Tibial nerve (tissue), 4 donors: ENCODE measurements at regions not wholly inside any gene's neighbourhood (a gene's known extent, or its start where the extent isn't known, plus 50 kb on each side); places are given as distances from the start of the nearest gene placed in this dataset.

Experiments used
- CTCF ChIP-seq, 5 experiments: fragments of 200-600 bp in 3 of 5; fragments of 450-650 bp in 2 of 5; sonication (generic) in 3 of 5; IDR thresholded peaks; one replicate each; pipeline ENCODE4 v1.5.1; 2016 to 2019; ENCODE audit warnings: antibody characterized with exemption in 5 of 5, mild to moderate bottlenecking in 3 of 5, moderate library complexity in 2 of 5
- EP300 ChIP-seq, 2 donors: sonication (generic); formaldehyde crosslinking; IDR thresholded peaks; one replicate each; pipeline ENCODE4 v1.6.1; 2017; ENCODE audit warnings: antibody characterized with exemption in 2 of 2, mild to moderate bottlenecking in 1 of 2
- POLR2A ChIP-seq, 2 donors: fragments of 450-650 bp; IDR thresholded peaks; one replicate each; pipeline ENCODE4 v1.6.1; 2017; ENCODE audit warnings: antibody characterized with exemption in 2 of 2, mild to moderate bottlenecking in 2 of 2, moderate library complexity in 2 of 2

- TF ChIP-seq CTCF (IDR thresholded peaks at IDR 0.05) (no peak), EP300 (IDR thresholded peaks at IDR 0.05) (no peak), POLR2A (IDR thresholded peaks at IDR 0.05) (no peak)
Observed at GRCh38 chr22:26977741-26978376, 320.5 kb downstream of the MIAT start.
